Suppressor macrophage treated with lipopolysaccharide for 4 hours (primary cell): ENCODE measurements at regions not wholly inside any gene's neighbourhood (a gene's known extent, or its start where the extent isn't known, plus 50 kb on each side); places are given as distances from the start of the nearest gene placed in this dataset.

ENCODE experiments used
- DNase-seq: peaks from one replicate; pipeline ENCODE4 v3.0.0-alpha.2; 2020

DNA sequence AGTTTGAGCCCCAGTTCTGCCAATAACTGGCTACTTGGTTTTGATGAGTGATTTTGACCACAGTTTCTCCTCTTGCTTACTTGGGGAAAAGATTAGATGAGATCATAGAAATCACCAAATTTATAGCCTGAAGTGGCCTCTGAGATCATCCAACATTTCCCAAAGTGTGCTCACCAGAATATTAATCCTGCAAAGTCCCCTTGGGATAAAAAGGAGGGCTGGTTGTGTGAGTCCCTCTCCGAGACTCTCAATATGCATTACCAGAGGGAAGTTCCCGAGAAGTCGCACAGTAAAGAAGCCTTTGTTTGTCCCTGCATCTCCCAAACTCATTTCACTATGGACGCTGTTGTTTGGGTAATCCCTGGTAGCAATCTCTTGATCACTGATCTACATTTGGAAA is 88.4 kb upstream of the ADRA1B start:
- no peak for DNase-seq

DNA sequence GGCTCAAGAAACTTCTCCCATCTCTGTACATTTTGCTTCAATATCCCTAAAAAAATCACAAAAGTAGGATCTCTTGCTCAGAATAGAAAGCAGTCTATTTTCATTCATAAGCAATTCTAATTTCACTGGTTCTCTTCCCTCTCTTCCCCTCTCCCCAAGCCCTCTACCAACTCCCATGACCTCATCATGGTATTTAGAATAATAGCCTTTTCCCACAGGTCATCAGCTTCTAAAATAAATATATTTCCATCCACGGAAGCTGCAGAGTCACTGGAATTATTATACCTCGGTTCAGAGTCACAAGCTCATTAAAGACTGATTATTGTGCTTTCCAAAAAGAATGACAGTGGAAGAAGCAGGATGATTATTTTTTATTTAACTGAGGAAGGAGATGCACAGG is 84.2 kb upstream of the ADRA1B start:
- DNase-seq = no peak

DNA sequence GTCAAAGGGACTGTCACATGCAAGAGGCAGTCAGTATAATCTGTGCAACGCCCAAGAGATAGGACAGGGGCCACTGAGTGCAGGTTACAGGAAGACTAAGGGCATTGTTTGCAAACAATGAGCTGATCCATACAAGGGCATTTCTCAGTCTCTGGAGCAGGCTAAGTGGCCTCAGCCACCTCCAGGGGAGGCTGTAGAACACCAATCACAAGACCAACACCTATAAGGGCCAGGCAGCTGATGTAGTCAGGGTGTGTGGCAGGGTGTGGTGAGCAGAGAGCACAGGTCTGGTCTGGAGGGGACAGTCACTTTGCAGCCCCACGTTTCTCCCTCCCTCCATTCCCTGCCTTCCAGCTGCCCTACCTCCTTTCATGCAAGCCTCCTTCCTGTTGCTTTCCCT is 83.2 kb upstream of the ADRA1B start:
- no peak for DNase-seq

DNA sequence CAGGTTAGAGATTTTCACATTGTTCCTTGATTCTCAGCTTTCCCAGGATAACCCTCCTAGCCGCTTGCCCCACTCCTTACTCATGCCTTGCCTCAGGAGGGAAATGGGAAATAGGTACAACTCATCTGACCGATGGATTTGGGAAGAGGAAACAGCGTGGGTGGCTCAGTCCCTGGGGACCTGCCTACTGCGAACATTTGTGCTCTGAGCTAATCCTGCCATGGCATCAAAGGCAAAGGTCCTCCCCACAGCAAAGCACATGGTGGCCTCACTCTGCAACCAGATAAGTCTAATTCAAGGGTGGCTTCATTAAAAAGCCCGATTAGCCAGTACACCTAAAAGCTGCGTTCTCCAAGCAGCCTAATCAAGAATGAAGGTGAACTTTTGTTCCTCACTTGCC is 82.4 kb upstream of the ADRA1B start:
- DNase-seq = no peak

DNA sequence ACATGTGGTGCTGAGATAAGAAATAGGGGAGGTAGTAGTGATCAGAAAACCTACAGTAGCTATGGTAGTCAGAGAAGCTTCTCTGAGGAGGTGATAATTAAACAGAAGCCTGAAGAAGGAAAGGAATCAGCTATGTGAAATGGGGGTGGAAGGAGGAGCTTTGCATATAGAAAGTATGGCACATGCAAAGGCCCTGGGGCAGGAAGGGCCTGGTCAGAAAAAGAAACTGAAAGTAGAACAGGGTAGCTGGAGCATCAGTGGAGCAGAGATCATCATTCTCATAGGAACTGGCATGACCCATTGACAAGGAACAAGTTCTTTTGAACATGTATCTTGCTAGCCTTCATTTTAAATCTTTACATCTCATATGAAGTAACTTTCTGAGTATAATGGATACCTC is 80.7 kb upstream of the ADRA1B start:
- DNase-seq = peak; percentile 9

DNA sequence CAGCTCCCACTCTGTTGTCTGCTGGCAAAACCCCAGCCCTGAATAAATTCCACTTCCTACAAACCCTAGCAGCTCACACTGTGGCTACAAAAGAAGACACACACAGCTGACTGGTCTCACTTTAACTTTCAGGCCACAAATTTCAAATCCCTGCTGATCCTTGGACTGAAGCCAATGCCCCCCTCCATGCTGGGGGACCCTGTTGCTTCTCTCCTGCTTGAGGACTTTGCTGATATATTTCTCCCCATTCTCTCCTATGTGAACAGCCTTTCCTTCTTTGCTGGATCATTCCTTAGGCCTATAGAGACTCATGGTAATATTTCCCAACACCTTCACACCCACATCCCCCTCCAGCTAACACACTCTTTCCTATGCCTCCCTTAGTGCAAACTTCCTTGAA is 79.6 kb upstream of the ADRA1B start:
- DNase-seq = no peak

DNA sequence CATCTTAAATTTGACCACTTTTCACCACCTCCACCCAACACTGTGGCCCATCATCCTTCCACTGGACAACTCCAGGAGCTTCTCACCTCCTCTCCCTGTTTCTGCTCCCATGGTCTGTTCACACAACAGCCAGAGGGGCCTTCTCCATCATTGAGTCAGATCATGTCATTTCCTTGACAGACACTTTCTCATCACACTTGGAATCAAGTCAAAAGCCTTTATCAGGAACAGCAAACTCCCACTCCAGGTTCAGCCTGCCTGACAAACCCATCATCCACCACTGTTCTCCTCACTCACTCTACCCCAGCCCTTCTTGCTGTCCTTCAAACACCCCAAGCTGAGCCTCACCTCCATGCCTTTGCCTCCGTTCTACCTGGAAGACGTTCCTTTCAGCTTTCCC is 78.4 kb upstream of the ADRA1B start:
- DNase-seq = no peak

DNA sequence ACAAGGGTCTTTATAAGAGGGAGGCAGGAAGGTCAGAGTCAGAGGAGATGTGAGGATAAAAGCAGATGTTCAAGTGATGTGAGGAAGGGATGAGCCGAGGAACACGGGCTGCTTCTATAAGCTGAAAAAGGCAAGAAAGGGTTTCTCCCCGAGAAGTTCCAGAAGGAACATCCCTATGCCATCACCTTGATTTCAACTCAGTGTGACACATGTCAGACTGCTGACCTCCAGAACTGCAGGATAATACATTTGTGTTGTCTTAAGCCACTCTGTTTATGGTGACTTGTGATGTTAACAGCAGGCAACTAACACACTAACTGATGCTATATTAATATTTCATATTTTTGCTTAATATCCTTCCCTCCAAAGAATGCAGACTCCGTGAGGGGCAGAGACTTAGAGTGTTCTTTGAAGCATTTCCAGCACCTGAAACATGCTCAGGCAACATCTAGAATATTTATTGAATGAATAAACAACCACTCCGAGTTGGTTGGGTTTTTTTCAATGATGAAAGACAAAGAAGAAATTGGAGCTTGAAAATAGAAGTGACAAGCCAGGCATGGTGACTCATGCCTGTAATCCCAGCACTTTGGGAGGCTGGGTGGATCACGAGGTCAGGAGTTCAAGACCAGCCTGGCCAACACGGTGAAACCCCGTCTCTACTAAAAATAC is 77.6 kb upstream of the ADRA1B start:
- no peak for DNase-seq

DNA sequence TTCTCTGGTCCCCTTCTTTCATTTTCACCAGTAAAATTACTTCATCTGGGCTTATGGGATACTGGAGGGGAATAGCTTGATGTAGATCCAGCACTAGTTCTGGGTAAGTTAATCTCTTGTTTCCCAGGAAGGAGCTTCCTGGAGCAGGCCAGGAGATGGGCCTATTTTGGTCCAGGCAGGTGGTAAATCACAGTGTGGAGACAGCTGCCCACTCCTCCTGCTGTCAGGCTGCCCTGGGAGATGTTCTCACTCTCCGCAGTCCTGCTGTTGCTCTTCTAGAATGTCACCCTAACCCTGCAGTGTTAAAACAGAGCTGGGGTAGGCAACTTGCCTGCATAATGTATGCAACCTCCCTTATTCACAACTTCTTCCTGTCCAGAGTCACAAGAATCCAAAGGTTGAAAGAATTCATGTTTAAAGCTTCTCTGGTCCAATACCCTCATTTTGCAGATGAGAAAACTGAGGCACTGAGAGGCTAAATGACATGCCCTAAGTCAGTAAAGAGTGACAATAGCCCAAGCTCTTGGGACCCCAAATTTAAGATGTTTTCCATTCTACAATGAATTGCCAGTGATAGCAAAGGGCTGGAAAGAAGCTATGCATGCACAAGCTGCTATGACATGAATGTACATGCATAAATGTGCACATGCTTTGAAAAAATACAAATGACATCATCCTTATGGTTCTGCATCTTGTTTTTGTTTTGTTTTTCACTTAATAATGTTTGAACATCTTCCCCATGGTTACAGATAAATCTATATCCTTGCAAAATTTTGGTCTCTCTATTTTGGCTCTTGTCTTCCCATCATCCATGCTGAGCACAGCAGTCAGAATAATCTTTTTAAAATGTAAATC is 71.8 kb upstream of the ADRA1B start:
- DNase-seq = no peak

DNA sequence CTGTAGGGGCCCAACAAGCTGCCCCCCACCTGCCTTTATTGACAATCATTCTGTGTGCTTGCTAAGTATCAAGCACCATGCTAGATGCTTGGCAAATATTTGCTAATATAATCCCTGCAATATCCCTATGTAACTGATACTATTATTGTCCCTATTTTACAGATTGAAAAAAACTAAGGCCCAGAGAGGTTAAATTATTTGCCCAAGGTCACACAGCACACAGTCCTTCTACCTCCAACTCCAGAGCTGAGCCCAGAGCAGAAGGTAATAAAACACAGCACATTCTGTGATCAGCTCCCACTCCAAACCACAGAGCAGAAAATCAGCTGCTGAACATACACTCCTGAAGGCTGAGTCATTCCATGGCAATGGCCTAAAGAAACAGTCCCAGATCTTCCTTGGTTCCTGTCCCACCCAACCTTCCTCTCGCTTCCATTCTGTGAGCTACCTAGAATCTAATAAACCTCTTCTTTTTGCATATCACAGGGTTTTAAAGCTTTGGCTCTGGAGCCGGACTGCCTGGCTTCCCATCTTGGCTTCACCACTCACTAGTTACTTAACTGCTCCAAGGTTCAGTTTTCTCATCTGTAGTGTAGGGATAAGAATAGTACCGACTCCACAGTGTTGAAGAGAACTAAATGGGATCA is 66.7 kb upstream of the ADRA1B start:
- DNase-seq = no peak

DNA sequence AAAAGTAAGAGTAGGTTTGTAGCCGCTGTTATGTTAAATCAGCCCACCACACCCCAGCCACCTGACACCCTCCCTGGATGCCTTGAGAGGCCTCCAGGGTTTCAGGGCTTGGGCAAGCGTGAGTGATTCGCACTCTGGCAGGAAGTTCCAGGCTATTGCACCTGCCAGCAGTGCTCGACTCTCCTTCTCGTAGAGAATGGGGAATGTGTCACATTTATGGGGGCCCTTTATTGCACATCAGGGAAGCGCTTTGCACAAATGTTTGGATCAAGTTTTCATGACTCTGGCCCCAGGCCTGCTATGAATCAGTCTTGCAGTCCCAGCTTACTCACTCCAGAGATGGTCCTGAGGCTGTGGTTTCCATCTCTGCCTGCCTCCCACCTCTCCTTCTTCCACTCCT is 66.1 kb upstream of the ADRA1B start:
- no peak for DNase-seq

DNA sequence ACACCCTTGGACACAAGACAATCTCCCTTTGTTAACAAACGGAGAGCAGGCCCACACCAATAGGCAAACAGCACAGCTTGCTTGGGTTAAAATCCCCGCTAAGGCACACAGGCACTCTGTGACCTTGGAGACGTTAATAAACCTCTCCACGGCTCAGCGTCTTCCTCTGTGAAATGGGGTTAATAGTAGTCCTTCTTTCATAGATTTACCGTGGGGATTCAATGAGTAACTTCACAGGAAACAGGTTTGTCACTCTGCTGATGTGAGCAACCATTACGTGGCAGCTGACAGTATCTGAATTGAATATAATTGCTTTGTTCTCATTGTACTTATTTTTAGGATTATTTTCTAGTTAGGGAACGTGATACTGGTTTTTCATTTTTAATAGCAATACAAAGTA is 65.2 kb upstream of the ADRA1B start:
- no peak for DNase-seq

DNA sequence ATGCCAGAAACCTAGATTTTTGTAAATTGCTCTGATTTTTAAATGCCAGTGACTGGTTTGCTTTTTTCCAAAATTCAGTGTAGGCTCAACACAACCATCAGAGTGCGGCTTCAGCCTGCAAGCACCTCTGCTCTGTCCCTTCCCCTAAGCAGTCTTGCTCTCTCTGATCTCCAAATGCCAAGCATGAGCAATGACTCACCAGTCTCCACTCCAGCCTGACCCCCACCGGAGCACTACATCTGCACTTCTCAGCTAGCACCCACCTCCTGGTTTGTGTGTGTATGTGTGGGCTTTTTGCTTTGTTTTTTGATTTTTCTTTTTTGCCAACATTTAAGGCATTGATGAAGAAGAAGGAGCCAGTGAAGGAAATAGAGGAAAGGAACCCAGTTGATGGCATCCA is 61.4 kb upstream of the ADRA1B start:
- no peak for DNase-seq

DNA sequence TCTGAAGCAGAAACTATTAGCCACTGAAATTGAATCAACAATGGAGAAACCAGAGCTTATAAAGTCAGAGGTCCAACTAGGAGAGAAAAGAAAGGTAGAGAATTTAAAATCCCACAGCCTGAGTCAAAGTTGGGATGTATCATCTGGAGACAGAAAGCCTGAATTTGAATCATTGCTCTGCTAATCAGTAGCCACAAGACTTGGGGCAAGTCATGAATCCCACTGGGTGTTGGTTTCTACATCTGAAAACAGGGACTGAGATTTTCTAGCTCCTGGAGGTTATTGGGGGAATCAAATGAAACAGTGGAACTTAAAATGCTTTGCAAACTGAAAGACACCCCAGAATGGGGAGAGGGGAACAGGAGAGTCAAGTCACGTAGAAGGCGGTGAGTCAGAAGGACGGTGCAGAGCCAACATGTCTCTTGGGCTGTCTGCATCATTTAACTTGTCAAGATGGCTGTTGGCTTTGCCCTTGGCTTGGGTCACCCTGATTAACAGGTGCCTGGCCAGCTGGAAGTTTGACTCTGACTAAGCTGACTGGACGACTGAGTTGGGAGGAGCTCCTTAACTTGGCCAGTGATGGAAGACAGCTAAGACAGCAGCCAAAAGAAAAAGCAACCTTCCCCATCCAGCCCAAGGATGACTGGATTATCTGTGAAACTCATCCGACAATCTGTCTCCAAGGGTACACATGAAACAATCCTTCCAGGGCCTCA is 60.6 kb upstream of the ADRA1B start:
- no peak for DNase-seq

DNA sequence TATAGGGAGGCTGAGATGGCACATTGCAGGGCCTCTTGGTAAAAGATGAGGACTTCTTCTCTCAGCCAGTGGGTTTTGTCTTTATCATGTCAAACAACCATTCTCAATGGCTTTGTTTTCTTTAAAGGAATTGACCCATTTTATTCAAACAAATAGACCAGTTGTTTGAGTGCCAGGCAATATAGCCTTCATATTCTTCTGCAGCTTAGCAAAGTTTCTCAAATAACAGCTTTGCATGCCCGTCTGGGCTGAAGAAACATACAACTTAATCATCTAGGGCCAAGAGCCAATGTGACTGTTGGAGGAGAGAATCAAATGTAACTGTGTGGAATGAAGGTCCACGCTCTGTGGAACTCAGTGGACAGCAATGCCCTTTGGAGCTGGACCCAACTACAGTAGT is 57.4 kb upstream of the ADRA1B start:
- no peak for DNase-seq

DNA sequence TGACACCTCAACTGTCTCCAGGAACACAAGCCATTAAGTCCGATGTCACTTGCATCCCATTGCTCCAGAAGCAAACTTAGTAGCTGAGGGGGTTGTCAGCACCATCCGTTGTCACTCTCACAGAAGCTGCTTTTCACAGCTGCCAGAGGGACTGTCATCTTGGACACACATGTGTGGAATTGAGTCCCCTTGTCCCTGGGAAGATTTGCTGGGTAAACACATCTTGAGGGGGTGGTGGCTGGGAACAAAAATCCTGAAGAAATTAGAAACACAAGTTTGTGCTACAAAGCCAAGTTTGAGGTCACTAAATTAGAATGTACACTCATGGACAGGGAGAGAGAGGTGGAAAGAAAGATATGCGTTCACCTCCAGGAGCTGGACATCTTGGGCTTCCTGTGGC is 55.2 kb upstream of the ADRA1B start:
- DNase-seq = no peak

DNA sequence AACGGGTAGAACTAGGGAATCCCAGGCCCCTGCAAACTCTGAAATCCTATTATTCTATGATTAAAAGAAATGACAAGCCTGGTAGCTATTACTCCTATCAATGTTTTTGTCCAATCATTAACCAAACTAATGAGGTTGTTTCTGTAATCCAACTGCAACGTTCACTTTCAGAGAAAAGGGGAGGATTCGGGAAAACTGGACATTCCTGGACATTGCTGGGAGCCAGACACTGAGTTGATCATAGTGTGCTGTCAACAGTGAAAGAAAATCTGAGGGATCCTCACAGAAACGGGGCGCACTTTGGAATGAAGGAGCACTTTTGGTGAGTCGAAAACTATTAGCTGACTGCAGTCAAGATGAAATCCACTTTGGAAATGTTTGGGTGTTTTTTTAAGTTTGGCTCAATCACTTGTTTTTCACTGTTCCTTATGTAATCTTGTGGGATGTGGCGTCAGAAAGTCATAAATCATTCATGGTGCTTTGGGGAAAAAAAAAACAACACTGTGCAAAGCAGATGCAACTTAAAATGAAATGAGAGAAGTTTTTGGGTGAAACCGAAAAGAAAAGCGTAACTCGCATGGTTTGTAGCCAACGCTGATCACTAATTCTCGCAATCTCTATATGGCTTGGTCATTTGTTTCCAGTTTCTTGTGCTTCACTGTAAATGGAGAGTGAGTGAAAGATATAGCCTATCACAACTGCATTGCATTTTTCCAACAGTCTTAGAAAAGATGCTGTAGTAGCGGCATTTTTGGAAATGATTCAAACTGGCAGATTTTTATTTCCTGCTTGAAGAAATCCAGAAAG is 51.2 kb upstream of the ADRA1B start:
- DNase-seq = peak; percentile 49

DNA sequence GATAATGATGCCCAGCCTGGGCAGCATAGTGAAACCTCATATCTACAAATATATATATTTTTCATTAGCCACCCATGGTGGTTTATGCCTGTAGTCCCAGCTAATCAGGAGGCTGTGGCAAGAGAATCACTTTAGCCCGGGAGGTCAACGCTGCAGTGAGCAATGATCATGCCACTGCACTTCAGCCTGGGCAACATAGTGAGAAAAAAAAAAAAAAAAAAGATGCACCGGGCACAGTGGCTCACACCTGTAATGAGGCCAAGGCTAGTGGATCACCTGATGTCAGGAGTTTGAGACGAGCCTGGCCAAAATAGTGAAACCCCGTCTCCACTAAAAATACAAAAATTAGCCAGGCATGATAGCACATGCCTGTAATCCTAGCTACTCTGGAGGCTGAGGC is 50.2 kb upstream of the ADRA1B start:
- no peak for DNase-seq
